DND-41 (cell line): ENCODE measurements at regions not wholly inside any gene's neighbourhood (a gene's known extent, or its start where the extent isn't known, plus 50 kb on each side); places are given as distances from the start of the nearest gene placed in this dataset.

Experiments
- CTCF ChIP-seq: IDR thresholded peaks from 2 replicates; pipeline ENCODE4 v1.5.1; 2012; ENCODE audit warnings: borderline replicate concordance, low read length, moderate library complexity, mild to moderate bottlenecking; ENCODE audit not compliant: poor library complexity, severe bottlenecking; ENCODE audit errors: extremely low read depth
- EZH2 ChIP-seq: IDR thresholded peaks from 3 replicates; pipeline ENCODE4 v1.6.1; 2012; ENCODE audit warnings: borderline replicate concordance, low read depth, mild to moderate bottlenecking, moderate library complexity, low read length, inconsistent platforms; ENCODE audit not compliant: severe bottlenecking

GRCh38 chr15:70578196-70578595, 185.2 kb downstream of the UACA start:
- no peak for TF ChIP-seq CTCF
- TF ChIP-seq EZH2 = no peak
